NCI-H345 (cell line): ENCODE measurements at regions not wholly inside any gene's neighbourhood (a gene's known extent, or its start where the extent isn't known, plus 50 kb on each side); places are given as distances from the start of the nearest gene placed in this dataset.
"Not testable (repeated sequence)": the region's sequence is repeated elsewhere in the genome, so short reads cannot be mapped to it uniquely, and the experiment has no call there.

Experiments
- DNase-seq: peaks from one replicate; lab custom pipeline; 2025; lab: John Stamatoyannopoulos, UW

GRCh38 chr13:21261487-21262216 lies 85.2 kb downstream of the MRPL57 start:
- DNase-seq, result not testable (repeated sequence)

GRCh38 chr13:21263909-21264308 lies 87.5 kb downstream of the MRPL57 start:
- not testable (repeated sequence) for DNase-seq

- not testable (repeated sequence) for DNase-seq
Observed at GRCh38 chr13:21268485-21268884, 92.0 kb downstream of the MRPL57 start.

- DNase-seq, result not testable (repeated sequence)
Observed at GRCh38 chr13:21272439-21272838, 96.0 kb downstream of the MRPL57 start.

GRCh38 chr13:21274457-21274856 lies 98.0 kb downstream of the MRPL57 start:
- DNase-seq, result not testable (repeated sequence)

GRCh38 chr13:21282065-21282464 lies 105.6 kb downstream of the MRPL57 start:
- no peak for DNase-seq

- no peak for DNase-seq
Observed at GRCh38 chr13:21287331-21287907, 111.0 kb downstream of the MRPL57 start.

- DNase-seq, result no peak
Observed at GRCh38 chr13:21289475-21289874, 113.0 kb downstream of the MRPL57 start.

GRCh38 chr13:21290442-21291002 lies 114.1 kb downstream of the MRPL57 start:
- not testable (repeated sequence) for DNase-seq

GRCh38 chr13:21291840-21292239 lies 115.4 kb downstream of the MRPL57 start:
- no peak for DNase-seq

- peak; percentile 41 for DNase-seq
Observed at GRCh38 chr13:21296991-21297390, 120.5 kb downstream of the MRPL57 start.

GRCh38 chr13:21297447-21297846 lies 121.0 kb downstream of the MRPL57 start:
- peak; percentile 19 for DNase-seq

- peak; percentile 91 for DNase-seq
Observed at GRCh38 chr13:21297914-21298831, 121.7 kb downstream of the MRPL57 start.

- DNase-seq, result no peak
Observed at GRCh38 chr13:21304256-21304655, 127.8 kb downstream of the MRPL57 start.

- DNase-seq, result not testable (repeated sequence)
Observed at GRCh38 chr13:21306300-21307073, 130.0 kb downstream of the MRPL57 start.

- not testable (repeated sequence) for DNase-seq
Observed at GRCh38 chr13:21307158-21307557, 130.7 kb downstream of the MRPL57 start.

- DNase-seq, result no peak
Observed at GRCh38 chr13:21308906-21309305, 132.4 kb downstream of the MRPL57 start.

- DNase-seq, result no peak
Observed at GRCh38 chr13:21309542-21310172, 133.2 kb downstream of the MRPL57 start.

GRCh38 chr13:21310220-21310619 lies 133.8 kb downstream of the MRPL57 start:
- DNase-seq, result no peak

GRCh38 chr13:21314976-21315375 lies 138.5 kb downstream of the MRPL57 start:
- DNase-seq, result not testable (repeated sequence)

GRCh38 chr13:21316376-21316775 lies 139.9 kb downstream of the MRPL57 start:
- DNase-seq, result no peak
